ENCODE measurements at regions not wholly inside any gene's neighbourhood (a gene's known extent, or its start where the extent isn't known, plus 50 kb on each side); places are given as distances from the start of the nearest gene placed in this dataset.

DNA sequence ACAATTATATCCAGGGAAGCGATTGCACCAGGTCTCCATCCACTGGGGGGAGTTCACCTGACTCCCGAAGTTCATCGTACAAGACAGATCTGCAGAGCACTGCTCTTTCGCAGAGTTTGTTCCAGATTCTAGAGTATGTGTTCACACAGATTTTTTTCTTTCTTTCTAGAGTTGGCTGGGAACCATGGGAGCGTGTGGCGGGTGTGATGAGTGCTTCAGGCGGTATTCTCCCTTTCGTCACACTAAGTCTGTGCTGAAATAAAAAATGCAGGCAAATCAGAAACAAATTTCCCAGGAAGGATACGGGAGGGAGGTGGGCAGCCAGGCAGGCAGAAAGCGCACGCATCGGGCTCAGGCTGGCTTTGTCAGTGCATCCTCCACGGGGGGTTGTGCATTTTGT is 129.8 kb upstream of the SOX11 start:
- Histone ChIP-seq H4K20me1 (ENCODE audit: control insufficient read depth, insufficient read depth, low read depth, low read length) (no peaks in the 10 kb centered on the region), H3K9me3 (ENCODE audit: control insufficient read depth, insufficient read depth, low read length) (no peaks in the 10 kb centered on the region; the same call in 1 of the 2 replicates)
- no peak for TF ChIP-seq EZH2phosphoT487 (IDR thresholded peaks at IDR 0.05; ENCODE audit: borderline replicate concordance, low read length)
- TF ChIP-seq, protein P1, sequence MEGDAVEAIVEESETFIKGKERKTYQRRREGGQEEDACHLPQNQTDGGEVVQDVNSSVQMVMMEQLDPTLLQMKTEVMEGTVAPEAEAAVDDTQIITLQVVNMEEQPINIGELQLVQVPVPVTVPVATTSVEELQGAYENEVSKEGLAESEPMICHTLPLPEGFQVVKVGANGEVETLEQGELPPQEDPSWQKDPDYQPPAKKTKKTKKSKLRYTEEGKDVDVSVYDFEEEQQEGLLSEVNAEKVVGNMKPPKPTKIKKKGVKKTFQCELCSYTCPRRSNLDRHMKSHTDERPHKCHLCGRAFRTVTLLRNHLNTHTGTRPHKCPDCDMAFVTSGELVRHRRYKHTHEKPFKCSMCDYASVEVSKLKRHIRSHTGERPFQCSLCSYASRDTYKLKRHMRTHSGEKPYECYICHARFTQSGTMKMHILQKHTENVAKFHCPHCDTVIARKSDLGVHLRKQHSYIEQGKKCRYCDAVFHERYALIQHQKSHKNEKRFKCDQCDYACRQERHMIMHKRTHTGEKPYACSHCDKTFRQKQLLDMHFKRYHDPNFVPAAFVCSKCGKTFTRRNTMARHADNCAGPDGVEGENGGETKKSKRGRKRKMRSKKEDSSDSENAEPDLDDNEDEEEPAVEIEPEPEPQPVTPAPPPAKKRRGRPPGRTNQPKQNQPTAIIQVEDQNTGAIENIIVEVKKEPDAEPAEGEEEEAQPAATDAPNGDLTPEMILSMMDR (IDR thresholded peaks at IDR 0.05; ENCODE audit: low read depth, low read length, poor library complexity, severe bottlenecking), result no peak

DNA sequence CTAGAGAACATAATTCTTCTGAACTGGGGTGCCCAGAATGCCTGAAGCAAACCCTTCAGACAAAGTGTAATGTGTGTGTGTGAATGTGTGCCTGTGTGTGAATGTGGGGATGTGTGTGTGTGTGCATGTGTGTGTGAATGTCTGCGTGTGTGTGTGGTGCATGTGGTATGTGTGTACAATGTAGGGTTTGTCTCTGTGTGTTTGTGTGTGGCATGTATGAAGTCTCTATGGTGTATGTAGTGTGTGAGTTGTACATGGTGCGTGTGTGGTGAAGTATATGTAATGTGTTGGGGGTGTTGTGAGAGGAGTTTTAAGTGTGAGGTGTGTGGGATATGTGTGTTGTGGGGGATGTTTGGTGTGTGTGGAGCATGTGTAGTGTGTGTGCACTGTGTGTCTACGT is 129.3 kb upstream of the SOX11 start:
- Histone ChIP-seq H3K4me3 (ENCODE audit: low read length) (no peak overlapping the region), H3K27me3 (ENCODE audit: control insufficient read depth, low read length) (no peaks in the 10 kb centered on the region), H3K36me3 (ENCODE audit: control insufficient read depth, low read length) (no peaks in the 10 kb centered on the region), H3K4me2 (ENCODE audit: low read length) (no peak overlapping the region), H3K9me2 (replicated peaks; ENCODE audit: control insufficient read depth, low read length) (no peaks in the 10 kb centered on the region), H3K4me1 (ENCODE audit: control insufficient read depth, low read length) (no peaks in the 10 kb centered on the region), H3K79me2 (ENCODE audit: control insufficient read depth, low read length) (no peaks in the 10 kb centered on the region), H3K27ac (ENCODE audit: low read depth, low read length) (no peak overlapping the region), H3K9me3 (ENCODE audit: control insufficient read depth, insufficient read depth, low read length) (no peaks in the 10 kb centered on the region; the same call in 1 of the 2 replicates), H3F3A (ENCODE audit: control insufficient read depth, insufficient read depth) (no peaks in the 10 kb centered on the region), H4K20me1 (ENCODE audit: control insufficient read depth, insufficient read depth, low read depth, low read length) (no peaks in the 10 kb centered on the region)
- TF ChIP-seq, protein P1 (IDR thresholded peaks at IDR 0.05; ENCODE audit: low read depth, low read length, poor library complexity, severe bottlenecking), result no peak
- TF ChIP-seq EZH2phosphoT487 (IDR thresholded peaks at IDR 0.05; ENCODE audit: borderline replicate concordance, low read length), result no peak

More for the DNA sequence above, 129.8 kb upstream of the SOX11 start:
- no peaks in the 10 kb centered on the region for H3K9me2 ChIP-seq (replicated peaks; ENCODE audit: control insufficient read depth, low read length)
- H3K27me3 ChIP-seq (ENCODE audit: control insufficient read depth, low read length), result no peaks in the 10 kb centered on the region
- H3F3A ChIP-seq (ENCODE audit: control insufficient read depth, insufficient read depth), result no peaks in the 10 kb centered on the region
- H3K36me3 ChIP-seq (ENCODE audit: control insufficient read depth, low read length), result no peaks in the 10 kb centered on the region
- no peaks in the 10 kb centered on the region for H3K4me1 ChIP-seq (ENCODE audit: control insufficient read depth, low read length)
- H3K4me2 ChIP-seq (ENCODE audit: low read length), result no peak overlapping the region
- no peak overlapping the region for H3K27ac ChIP-seq (ENCODE audit: low read depth, low read length)
- H3K79me2 ChIP-seq (ENCODE audit: control insufficient read depth, low read length), result no peaks in the 10 kb centered on the region
- no peak overlapping the region for H3K4me3 ChIP-seq (ENCODE audit: low read length)

DNA sequence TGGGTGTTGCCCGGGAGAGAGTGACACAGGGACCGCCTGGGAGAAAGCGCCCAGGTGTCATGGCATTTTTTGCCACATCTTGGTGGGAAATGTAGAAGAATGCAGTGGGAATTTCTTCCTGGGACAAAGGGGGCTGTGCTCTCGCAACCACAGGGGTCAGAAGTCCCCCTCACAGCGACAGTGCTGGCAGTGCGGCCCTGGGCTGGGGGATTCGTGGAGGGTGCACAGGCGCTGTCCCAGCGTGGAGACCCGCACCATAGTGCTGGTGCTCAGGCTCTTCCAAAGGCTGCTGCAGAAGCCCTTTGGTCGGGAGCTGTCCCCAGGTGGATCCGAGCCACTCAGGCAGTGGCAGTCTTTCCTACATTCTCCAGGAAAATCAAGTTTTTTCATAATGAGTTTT is 128.8 kb upstream of the SOX11 start:
- H3K4me3 ChIP-seq (ENCODE audit: low read length), result no peak overlapping the region
- no peaks in the 10 kb centered on the region for H3K27me3 ChIP-seq (ENCODE audit: control insufficient read depth, low read length)
- no peaks in the 10 kb centered on the region; the same call in 1 of the 2 replicates for H3K9me3 ChIP-seq (ENCODE audit: control insufficient read depth, insufficient read depth, low read length)
- no peak overlapping the region for H3K4me2 ChIP-seq (ENCODE audit: low read length)
- no peaks in the 10 kb centered on the region for H3K36me3 ChIP-seq (ENCODE audit: control insufficient read depth, low read length)
- no peak for TF ChIP-seq EZH2phosphoT487 (IDR thresholded peaks at IDR 0.05; ENCODE audit: borderline replicate concordance, low read length)
- TF ChIP-seq, protein P1 (IDR thresholded peaks at IDR 0.05; ENCODE audit: low read depth, low read length, poor library complexity, severe bottlenecking), result no peak
- H3K4me1 ChIP-seq (ENCODE audit: control insufficient read depth, low read length), result no peaks in the 10 kb centered on the region
- H3K79me2 ChIP-seq (ENCODE audit: control insufficient read depth, low read length), result no peaks in the 10 kb centered on the region
- H4K20me1 ChIP-seq (ENCODE audit: control insufficient read depth, insufficient read depth, low read depth, low read length), result no peaks in the 10 kb centered on the region
- H3K9me2 ChIP-seq (replicated peaks; ENCODE audit: control insufficient read depth, low read length), result no peaks in the 10 kb centered on the region
- no peaks in the 10 kb centered on the region for H3F3A ChIP-seq (ENCODE audit: control insufficient read depth, insufficient read depth)
- H3K27ac ChIP-seq (ENCODE audit: low read depth, low read length), result no peak overlapping the region
